GM21737 (cell line): ENCODE measurements at regions not wholly inside any gene's neighbourhood (a gene's known extent, or its start where the extent isn't known, plus 50 kb on each side); places are given as distances from the start of the nearest gene placed in this dataset.
A peak's percentile ranks its signal among the peaks of the same experiment; 100 is the strongest.
"Not testable (repeated sequence)": the region's sequence is repeated elsewhere in the genome, so short reads cannot be mapped to it uniquely, and the experiment has no call there.

Experiments
- ATAC-seq: cut with Tn5 transposase; IDR thresholded peaks from one replicate; pipeline ENCODE4 v1.9.1; 2021; ENCODE audit warnings: mild to moderate bottlenecking, moderate library complexity; ENCODE audit not compliant: unreplicated experiment

GRCh38 chr21:31537872-31538576 lies 121.5 kb upstream of the SOD1 start:
- ATAC-seq, result no peak

GRCh38 chr21:31536138-31536537 lies 123.4 kb upstream of the SOD1 start:
- ATAC-seq, result no peak

DNA sequence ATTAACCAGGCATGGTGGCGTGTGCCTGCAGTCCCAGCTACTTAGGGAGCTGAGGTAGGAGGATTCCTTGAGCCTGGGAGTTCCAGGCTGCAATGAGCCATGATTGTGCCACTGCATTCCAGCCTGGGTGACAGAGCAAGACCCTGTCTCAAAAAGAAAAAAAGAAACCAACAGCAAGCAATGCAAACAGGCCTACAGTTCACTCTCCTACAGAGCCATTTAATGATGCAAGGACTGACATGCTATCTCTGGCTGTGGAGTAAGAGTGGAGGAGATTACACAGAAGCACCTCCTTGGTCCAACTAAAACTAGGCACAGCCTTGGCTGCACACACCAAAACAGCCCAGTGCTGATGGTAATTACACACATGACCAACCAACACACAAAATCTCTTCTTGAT lies 127.5 kb upstream of the SOD1 start:
- no peak for ATAC-seq

DNA sequence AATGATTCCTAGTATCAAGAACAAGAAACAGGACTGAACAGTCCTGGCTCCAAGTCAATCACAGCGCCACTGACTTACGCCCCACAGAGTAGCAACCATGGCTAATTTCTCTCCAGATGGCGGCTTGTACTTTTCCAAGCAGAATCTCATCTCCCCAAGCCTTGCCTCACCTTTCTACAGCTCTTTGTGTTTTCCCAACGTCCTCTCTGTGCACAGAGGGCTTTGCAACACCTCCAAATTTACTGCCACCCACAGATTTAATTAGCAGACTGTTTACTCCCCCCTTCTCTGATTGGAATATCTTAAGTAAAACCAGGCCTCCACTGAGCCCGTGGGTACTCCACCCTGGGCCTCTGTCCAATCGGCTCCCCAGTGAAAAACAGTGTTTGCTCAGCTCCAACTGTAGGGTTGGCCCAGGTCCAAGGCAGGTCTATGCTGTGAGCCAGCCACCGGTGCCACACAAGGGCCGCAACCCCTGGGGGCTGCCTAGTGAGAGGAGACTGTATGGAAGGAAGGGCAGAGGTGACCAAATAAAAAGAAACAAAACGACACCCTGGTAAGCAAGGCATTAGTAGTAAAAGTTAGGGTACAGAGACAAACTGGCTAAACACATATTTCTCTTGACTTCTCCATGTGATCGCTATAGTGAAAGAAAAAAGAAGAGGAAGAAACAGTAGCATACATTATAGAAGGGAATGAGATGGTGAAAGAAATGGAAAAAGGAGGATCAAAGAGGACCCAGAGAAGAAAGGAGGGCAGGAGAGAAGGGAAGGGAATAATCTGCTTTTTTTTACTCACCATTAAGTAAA lies 128.4 kb upstream of the SOD1 start:
- no peak for ATAC-seq

- ATAC-seq, result no peak
Measured at GRCh38 chr21:31530364-31530763, 129.1 kb upstream of the SOD1 start.

DNA sequence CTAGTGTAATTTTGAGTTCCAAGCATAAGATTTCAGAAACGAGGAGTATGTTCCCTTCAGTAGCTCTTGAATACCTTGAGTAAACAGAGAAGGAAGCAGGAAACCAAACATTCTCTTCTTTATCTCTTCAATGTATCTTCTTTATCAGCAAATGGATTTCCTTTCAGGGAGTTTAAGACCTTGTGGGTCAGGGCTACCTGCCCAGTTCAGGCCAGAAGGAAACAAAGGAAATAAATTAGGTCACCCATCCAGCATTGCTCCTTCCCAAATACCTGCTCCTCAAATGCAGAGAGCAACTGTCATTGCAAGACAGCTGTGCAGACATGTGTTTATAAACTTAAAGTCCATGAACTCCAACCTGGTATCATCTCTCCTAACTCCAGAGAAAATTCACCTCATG lies 130.1 kb upstream of the SOD1 start:
- no peak for ATAC-seq

DNA sequence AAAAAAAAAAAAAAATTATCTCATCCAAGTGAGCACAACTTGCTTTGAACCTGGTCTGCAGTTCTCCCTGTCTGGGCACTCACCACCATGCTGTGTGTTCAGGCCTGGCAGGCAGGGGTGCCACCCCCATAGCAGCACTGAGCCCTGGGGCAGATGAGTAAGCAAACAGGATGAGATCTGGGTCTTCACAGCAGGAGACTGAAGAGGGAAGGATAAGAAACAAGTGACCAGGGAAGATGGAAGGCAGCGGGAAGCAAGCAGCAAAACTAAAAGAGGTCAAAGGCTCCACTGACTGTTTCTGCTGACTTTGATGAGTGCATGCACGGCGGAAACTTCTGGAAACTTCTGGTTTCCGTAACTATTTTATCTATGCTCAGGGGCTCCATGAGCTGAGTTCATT lies 133.5 kb upstream of the SOD1 start:
- ATAC-seq, result no peak

DNA sequence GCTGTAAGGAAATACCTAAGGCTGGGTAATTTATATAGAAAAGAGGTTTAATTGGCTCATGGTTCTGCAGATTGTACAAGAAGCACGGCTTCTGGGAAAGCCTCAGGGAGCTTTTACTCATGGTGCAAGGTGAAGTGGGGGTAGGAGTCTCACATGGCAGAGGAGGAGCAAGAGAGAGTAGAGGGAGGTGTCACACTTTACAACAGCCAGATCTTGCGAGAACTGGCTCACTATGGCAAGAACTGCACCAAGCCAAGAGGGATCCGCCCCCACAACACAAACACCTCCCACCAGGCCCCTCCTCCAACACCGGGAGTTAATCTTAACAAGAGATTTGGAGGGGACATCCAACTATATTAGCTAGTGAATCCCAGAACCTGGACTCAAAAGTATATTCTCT lies 135.4 kb upstream of the SOD1 start:
- ATAC-seq, result no peak

DNA sequence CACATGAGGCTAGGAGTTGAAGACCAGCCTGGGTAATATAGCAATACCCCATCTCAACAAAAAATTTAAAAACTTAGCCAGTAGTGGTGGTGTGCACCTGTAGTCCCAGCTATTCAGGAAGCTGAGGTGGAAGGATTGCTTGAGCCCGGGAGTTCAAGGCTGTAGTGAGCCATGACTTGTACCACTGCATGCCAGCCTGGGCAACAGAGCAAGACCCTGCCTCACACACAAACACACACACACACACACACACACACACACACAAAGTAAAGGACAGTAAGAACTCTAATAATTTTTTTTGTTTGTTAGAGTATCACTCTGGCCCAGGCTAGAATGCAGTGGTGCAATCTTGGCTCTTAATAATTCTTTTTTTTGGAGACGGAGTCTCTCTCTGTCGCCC lies 138.0 kb upstream of the SOD1 start:
- ATAC-seq, result no peak

DNA sequence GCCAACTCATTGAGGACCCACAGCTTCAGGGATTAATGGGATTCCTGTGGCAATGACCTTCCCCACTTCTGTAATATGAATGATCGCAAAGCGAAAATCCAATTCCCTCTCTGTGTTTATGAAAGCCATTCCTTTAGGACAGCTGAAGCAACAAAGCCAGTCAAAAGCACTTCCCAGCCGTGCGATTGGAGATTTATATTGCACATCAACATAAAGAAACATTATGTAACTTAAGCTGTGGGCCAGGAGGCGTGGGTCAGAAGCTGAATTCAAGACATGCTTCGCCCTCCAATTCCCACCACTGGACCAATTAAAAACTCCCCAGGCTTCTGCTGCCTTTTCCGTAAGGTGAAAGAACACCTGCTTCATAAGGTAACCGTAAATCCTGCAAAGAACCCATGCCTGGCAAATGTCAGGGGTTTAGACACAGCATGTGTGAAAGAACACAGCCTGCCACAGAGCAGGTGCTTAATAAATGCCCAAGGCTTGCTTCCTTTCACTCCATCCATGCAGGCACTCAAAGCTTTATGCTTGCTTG lies 138.9 kb upstream of the SOD1 start:
- ATAC-seq, result no peak

GRCh38 chr21:31518580-31518979 lies 140.9 kb upstream of the SOD1 start:
- ATAC-seq, result no peak

- no peak for ATAC-seq
Measured at GRCh38 chr21:31517664-31518414, 141.7 kb upstream of the SOD1 start.

DNA sequence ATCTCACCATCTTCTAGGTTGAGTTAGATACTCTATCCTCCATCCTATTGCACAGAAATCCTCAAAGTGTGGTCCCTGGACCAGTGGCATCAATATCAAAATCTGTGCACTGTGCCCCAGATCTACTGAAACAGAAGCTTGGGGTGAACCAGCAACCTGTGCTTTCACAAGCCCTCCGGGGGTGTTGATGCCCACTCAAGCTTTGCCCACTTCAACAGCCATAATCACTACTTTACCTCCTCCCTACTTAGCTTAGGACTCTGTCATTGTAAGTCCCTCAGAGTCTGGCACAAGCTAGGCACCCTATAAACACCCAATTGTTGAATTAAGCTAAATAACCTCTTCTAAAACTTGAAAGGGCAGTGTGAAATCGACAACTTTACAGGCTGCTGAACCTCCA lies 144.2 kb upstream of the SOD1 start:
- ATAC-seq, result no peak

DNA sequence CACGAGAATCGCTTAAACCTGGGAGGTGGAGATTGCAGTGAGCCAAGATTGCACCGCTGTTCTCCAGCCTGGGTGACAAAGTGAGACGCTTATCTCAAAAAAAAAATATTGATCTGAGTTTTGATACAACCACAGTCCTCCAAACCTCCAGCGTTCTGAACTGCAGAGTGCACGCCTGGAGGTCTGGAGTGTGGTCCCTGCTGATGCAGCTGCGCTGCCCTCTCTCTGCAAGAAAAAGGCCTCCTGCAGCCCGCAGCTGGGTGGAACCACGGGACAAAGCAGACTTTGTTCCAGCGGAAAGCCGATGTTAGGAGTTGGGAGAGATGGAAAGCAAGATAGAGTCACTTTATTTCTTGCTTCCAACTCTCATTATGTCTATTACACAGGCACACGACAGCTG lies 144.9 kb upstream of the SOD1 start:
- no peak for ATAC-seq

DNA sequence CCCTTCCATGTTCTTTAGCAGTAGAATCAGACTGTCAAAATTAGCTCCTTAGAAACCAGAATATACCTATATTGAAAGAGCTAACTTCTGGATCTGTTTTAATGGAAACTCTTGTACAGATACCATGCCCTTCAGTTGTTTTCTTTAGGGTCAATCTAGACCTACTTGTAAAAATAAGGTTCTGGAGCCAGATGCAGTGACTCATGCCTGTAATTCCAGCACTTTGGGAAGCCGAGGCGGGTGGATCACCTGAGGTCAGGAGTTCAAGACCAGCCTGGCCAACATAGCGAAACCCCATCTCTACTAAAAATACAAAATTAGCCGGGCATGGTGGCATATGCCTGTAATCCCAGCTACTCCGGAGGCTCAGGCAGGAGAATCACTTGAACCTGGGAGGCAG lies 146.0 kb upstream of the SOD1 start:
- ATAC-seq, result not testable (repeated sequence)

- not testable (repeated sequence) for ATAC-seq
Measured at GRCh38 chr21:31511999-31512398, 147.5 kb upstream of the SOD1 start.

DNA sequence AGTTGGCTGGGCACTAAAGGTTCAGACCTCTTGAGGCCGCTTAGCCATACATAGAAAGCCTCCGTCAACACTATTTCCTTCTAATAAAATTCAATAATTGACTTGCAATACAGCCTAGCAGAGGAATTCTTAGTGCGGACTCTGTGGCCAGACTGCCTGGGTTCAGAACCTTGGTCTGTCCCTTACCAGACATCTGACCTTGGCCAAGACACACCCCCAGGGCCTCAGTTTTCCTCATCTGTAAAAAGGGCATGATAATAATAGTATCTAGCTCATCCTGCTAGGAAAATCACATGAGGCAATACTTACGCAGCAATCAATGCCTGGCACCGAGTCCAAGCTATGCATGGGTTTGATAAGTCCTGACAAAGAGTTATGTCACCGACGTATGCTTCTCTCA lies 148.2 kb upstream of the SOD1 start:
- no peak for ATAC-seq

DNA sequence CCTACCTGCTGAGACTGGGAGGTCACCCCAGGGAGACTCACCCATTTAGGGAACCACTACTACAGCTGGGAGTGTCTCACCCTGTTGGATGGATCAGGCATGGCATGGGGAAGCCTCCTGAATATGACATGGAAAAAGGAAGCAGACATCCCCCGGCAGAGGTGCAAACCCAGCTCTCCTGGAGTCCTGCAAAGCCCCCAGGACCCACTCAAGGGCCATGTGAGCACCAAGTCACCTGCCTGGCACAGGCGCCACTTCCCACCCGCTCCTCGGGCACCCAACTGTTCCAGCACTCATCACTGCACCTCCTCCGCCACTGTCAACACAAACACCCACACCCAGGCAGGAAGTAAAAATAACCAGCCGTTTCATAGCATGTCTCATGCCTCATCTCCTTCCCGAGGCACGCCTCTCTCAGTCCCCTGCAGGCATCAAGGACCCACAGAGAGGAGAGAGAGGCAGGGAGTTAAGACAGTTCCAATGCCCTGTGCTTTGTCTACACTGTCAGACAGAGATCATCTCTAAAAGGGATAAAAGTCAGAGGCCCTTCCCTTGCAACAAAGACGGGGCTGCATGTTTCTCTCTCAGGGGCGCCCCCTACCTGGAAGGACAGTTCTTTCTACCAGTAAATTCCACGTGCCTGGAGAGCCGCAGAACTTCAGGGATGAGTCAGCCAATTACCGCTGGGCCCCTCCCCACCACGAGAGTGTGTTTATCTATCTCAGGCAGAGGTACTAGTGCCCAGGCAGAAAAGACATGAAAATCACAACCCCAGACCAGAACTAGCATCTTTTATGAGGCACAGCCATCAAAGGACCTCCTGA lies 150.1 kb upstream of the SOD1 start:
- ATAC-seq, result peak; percentile 40

DNA sequence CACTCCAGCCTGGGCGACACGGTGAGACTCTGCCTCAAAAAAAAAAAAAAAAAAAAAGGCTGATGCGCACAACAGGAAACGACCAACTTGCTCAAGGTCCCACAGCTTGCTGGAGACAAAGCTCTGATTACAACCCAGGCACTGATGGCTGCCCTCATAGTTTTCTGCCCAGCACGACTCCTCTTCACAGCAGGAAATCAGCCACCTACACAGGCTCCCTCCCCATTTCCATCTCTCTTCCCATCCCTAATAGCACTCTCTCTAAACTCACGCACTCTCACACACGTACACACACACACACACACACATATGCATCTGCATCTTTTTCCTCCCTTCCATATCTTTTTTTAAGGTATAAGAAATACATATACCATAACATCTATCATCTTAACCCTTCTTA lies 153.5 kb upstream of the SOD1 start:
- no peak for ATAC-seq

GRCh38 chr21:31503939-31504338 lies 155.6 kb upstream of the SOD1 start:
- ATAC-seq, result no peak

- ATAC-seq, result no peak
Measured at GRCh38 chr21:31503467-31503866, 156.0 kb upstream of the SOD1 start.
